ENCODE measurements at regions not wholly inside any gene's neighbourhood (a gene's known extent, or its start where the extent isn't known, plus 50 kb on each side); places are given as distances from the start of the nearest gene placed in this dataset.

DNA sequence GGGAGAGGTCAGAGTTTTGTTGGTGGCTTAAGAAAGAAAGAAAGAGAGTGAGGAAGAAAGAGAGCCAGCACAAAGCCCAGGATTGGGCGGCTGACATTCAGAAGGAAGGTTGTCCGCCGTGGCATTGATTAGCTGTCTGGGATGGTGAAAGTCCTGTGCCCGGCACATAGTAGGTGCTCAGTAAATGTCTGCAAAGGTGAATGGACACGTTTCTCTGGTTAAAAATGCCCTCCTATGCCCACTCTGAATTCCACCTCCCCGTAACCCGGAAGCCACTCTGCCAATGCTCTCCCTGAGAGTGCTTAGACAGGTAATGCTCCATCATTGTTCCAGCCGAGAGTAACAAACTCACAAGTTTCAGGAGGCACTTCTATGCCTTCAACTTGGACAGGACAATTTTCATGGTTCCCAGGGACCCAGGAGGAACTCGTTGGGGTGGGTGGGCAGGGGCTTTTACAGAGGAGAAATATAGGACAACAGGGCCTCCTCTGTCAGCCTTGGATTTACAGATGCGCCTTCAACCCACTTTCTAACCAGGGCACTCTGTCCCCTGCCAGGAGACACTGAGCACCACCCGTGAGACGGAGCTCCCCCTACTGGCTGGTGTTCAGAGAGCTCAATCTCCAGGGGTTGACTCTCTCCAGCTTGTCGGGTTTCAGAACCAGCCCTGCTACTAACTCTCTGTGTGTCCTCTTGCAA lies 411.5 kb upstream of the ZMIZ1 start:
- Mint-ChIP-seq H3K4me1 (ENCODE audit: low read depth, unreplicated experiment) (no peaks in the 10 kb centered on the region), H3K27ac (ENCODE audit: unreplicated experiment) (no peak overlapping the region), H3K36me3 (ENCODE audit: insufficient read depth, unreplicated experiment) (no peaks in the 10 kb centered on the region), H3K27me3 (ENCODE audit: unreplicated experiment) (peaks cover 14% of the 10 kb centered on the region), H3K4me3 (ENCODE audit: low read depth, unreplicated experiment) (no peak overlapping the region), H3K9me3 (ENCODE audit: low read depth, unreplicated experiment) (no peaks in the 10 kb centered on the region)
- CTCF ChIA-PET, result interaction anchor here (0.6 to 1.7 kb wide), 18 partner anchors 8 to 610 kb away, joined by 3 to 15 read pairs (median 4); no protein-coding TSS in a partner anchor
- TF ChIP-seq, protein P1, sequence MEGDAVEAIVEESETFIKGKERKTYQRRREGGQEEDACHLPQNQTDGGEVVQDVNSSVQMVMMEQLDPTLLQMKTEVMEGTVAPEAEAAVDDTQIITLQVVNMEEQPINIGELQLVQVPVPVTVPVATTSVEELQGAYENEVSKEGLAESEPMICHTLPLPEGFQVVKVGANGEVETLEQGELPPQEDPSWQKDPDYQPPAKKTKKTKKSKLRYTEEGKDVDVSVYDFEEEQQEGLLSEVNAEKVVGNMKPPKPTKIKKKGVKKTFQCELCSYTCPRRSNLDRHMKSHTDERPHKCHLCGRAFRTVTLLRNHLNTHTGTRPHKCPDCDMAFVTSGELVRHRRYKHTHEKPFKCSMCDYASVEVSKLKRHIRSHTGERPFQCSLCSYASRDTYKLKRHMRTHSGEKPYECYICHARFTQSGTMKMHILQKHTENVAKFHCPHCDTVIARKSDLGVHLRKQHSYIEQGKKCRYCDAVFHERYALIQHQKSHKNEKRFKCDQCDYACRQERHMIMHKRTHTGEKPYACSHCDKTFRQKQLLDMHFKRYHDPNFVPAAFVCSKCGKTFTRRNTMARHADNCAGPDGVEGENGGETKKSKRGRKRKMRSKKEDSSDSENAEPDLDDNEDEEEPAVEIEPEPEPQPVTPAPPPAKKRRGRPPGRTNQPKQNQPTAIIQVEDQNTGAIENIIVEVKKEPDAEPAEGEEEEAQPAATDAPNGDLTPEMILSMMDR (IDR thresholded peaks at IDR 0.05; ENCODE audit: unreplicated experiment), result peak; percentile 86
- intact Hi-C loops (cut with micrococcal nuclease; ENCODE audit: unreplicated experiment), result loop anchor here (2.0 to 10.0 kb wide), 2 partner anchors 59 to 233 kb away; no protein-coding TSS in a partner anchor
- BruUV-seq (replicated peaks), result no TSS peak
- peak; percentile 93 for DNase-seq

DNA sequence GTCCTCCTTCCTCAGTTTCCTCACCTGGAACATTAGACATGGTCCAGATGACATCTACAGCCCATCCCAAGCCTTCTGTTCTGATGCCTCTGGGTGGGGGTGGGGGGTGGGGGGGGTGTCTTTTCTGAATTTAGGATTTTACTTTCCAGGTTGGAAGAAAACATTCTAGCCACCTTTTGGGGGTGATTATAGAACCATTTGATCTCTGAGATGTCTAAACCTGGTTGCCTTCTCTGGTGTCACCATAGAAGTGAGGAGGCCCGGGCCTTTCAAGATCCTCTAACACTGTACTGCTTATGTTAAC lies 411.0 kb upstream of the ZMIZ1 start:
- no TSS peak for BruUV-seq (replicated peaks)

DNA sequence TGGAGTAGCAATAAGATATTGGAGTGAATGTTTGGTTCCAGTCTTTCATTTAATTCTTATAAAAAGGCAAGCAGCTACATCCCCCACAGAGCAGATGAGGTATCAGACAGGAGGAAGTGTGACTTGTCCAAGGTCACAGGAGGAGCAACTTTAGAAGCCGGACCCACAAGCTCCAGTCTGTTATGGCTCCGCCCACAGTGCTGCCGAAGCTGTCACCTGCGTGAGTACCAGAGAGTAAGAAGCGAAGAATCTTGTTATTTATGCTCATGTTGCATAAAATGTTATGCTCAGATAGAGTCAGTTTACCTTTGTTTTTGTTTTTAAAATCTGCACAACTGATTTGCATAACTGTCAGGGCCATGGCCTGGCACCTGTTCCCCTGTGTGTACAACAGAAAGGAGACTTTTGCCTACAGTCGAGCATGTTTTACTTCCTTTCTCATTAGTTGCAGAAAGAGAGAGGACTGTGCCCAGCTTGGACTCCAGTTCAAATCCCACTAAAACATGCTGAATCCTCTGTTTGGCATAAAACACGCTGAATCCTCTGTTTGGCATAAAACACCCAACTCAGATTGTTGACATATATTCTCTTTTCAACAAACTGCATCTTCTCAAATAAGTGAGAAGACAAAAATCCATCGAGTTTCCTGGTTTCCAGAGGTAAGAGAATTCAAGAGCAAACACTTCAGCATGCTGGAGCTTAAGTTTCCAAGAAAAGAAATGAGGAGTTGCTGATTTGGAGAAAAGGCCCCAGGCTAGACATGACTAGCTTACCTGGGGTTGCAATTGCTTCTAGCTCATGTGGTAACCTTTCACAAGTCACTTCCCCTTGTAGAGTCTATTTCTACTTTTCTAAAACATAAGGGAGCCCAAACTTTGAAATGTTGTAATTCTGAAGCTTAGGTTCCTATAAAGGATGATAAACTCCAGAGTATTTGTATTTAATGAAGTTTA lies 409.8 kb upstream of the ZMIZ1 start:
- Mint-ChIP-seq H3K36me3 (ENCODE audit: insufficient read depth, unreplicated experiment) (no peaks in the 10 kb centered on the region), H3K9me3 (ENCODE audit: low read depth, unreplicated experiment) (no peaks in the 10 kb centered on the region), H3K4me1 (ENCODE audit: low read depth, unreplicated experiment) (no peaks in the 10 kb centered on the region), H3K27ac (ENCODE audit: unreplicated experiment) (no peak overlapping the region), H3K27me3 (ENCODE audit: unreplicated experiment) (peaks cover 30% of the 10 kb centered on the region), H3K4me3 (ENCODE audit: low read depth, unreplicated experiment) (no peak overlapping the region)
- CTCF ChIA-PET, result interaction anchor here (0.6 to 1.5 kb wide), 4 partner anchors 14 to 1276 kb away, joined by 3 to 7 read pairs (median 4); no protein-coding TSS in a partner anchor
- BruUV-seq (replicated peaks), result no TSS peak
- DNase-seq, result no peak
- TF ChIP-seq, protein P1 (IDR thresholded peaks at IDR 0.05; ENCODE audit: unreplicated experiment), result no peak
- intact Hi-C loops (cut with micrococcal nuclease; ENCODE audit: unreplicated experiment), result loop anchor here (10.0 kb wide), 1 partner anchor 234 kb away; no protein-coding TSS in a partner anchor

More for the DNA sequence above, 411.0 kb upstream of the ZMIZ1 start:
- Mint-ChIP-seq H3K9me3 (ENCODE audit: low read depth, unreplicated experiment) (no peaks in the 10 kb centered on the region), H3K27ac (ENCODE audit: unreplicated experiment) (no peak overlapping the region), H3K36me3 (ENCODE audit: insufficient read depth, unreplicated experiment) (no peaks in the 10 kb centered on the region), H3K27me3 (ENCODE audit: unreplicated experiment) (peaks cover 19% of the 10 kb centered on the region), H3K4me3 (ENCODE audit: low read depth, unreplicated experiment) (no peak overlapping the region), H3K4me1 (ENCODE audit: low read depth, unreplicated experiment) (no peaks in the 10 kb centered on the region)
- TF ChIP-seq, protein P1 (IDR thresholded peaks at IDR 0.05; ENCODE audit: unreplicated experiment), result no peak
- DNase-seq, result no peak
- CTCF ChIA-PET, result interaction anchor here (0.6 to 1.7 kb wide), 17 partner anchors 9 to 610 kb away, joined by 3 to 15 read pairs (median 4); no protein-coding TSS in a partner anchor
- intact Hi-C loops (cut with micrococcal nuclease; ENCODE audit: unreplicated experiment), result loop anchor here (2.0 to 10.0 kb wide), 2 partner anchors 59 to 233 kb away; no protein-coding TSS in a partner anchor

DNA sequence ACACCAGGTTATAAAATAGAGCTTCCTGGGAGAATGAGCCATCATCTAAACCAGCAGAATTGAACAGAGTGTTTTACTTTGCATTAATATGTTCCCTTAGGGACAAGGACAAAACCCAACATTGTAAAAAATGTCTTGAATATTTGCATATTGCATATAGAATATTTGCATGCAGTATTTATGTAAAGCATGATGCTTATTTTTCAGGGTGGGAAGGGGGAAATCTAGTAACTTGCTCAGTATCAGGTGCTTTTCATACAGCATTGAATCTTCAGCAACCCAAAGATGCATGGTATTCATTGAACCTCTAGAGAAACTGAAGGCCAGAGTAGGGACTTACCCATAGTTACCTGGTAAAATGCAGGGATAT lies 409.2 kb upstream of the ZMIZ1 start:
- CTCF ChIA-PET, result interaction anchor here (1.4 kb wide), 1 partner anchor 90 kb away, joined by 4 read pairs; no protein-coding TSS in a partner anchor

More for the DNA sequence above, 409.2 kb upstream of the ZMIZ1 start:
- Mint-ChIP-seq H3K27me3 (ENCODE audit: unreplicated experiment) (peaks cover 31% of the 10 kb centered on the region), H3K36me3 (ENCODE audit: insufficient read depth, unreplicated experiment) (no peaks in the 10 kb centered on the region), H3K27ac (ENCODE audit: unreplicated experiment) (no peak overlapping the region), H3K4me3 (ENCODE audit: low read depth, unreplicated experiment) (no peak overlapping the region), H3K4me1 (ENCODE audit: low read depth, unreplicated experiment) (no peaks in the 10 kb centered on the region), H3K9me3 (ENCODE audit: low read depth, unreplicated experiment) (no peaks in the 10 kb centered on the region)
- TF ChIP-seq, protein P1 (IDR thresholded peaks at IDR 0.05; ENCODE audit: unreplicated experiment), result no peak
- no TSS peak for BruUV-seq (replicated peaks)
- intact Hi-C loops (cut with micrococcal nuclease; ENCODE audit: unreplicated experiment), result loop anchor here (10.0 kb wide), 1 partner anchor 235 kb away; no protein-coding TSS in a partner anchor
- DNase-seq, result no peak
